ENCODE measurements at regions not wholly inside any gene's neighbourhood (a gene's known extent, or its start where the extent isn't known, plus 50 kb on each side); places are given as distances from the start of the nearest gene placed in this dataset.
"Not testable (repeated sequence)": the region's sequence is repeated elsewhere in the genome, so short reads cannot be mapped to it uniquely, and the experiment has no call there.

DNA sequence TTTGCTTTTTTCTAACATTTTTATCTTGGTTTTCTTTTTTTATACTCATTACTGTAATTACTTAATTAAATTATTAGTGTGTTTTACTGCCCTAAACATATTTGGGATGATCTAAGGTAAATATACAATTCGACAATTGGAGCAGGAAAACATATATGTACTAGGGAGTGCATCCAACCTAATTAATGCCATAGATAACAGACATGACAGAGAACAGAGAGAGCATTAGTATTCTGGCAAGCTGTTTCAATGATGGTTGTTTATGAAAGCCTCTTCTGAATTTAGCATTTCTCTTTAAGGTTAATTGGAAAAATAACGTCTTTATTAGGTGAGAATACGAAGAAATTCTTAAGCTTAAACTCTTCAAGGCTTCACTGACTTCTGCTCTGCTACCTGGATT, 300.1 kb upstream of the PRR16 start:
- Histone ChIP-seq H3K36me3 (no peaks in the 10 kb centered on the region), H3K4me3 (no peak overlapping the region), H3K9me3 (no peaks in the 10 kb centered on the region), H3K27ac (no peak overlapping the region), H3K27me3 (ENCODE audit: low read depth) (no peaks in the 10 kb centered on the region), H3K4me1 (no peaks in the 10 kb centered on the region)
- DNase-seq (no peak), ATAC-seq (no peak)
- TF ChIP-seq CTCF (IDR thresholded peaks at IDR 0.05) = no peak
- intact Hi-C loops (cut with DNase I) = no loop called here

- Histone ChIP-seq H3K27me3 (ENCODE audit: low read depth) (no peaks in the 10 kb centered on the region), H3K4me1 (no peaks in the 10 kb centered on the region), H3K36me3 (no peaks in the 10 kb centered on the region), H3K27ac (no peak overlapping the region), H3K4me3 (no peak overlapping the region), H3K9me3 (no peaks in the 10 kb centered on the region)
- no peak for TF ChIP-seq CTCF (IDR thresholded peaks at IDR 0.05)
- ATAC-seq = no peak
- no peak for DNase-seq
- intact Hi-C loops (cut with DNase I) = no loop called here
These were observed 299.1 kb upstream of the PRR16 start for GRCh38 chr5:120164986-120165385.

DNA sequence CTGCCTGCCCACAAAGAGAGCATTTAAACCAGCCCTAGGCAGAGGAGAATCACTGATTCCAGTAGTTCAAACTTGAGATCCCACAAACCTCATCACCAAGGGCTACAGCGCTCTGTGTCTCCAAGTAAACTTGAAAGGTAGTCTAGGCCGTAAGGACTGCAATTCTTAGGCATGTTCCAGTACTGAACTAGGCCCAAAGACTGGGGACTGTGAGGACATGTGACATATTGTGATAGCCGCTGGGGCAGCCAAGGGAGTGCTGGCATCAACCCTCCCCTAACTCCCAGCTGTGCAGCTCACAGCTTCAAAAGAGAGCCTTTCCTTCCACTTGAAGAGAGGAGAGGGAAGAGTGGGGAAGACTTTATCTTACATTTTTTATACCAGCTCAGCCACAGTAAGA, 291.0 kb upstream of the PRR16 start:
- intact Hi-C loops (cut with DNase I) = no loop called here
- Histone ChIP-seq H3K27ac (no peak overlapping the region), H3K4me1 (no peaks in the 10 kb centered on the region), H3K4me3 (no peak overlapping the region), H3K27me3 (ENCODE audit: low read depth) (no peaks in the 10 kb centered on the region), H3K9me3 (no peaks in the 10 kb centered on the region), H3K36me3 (no peaks in the 10 kb centered on the region)
- no peak for TF ChIP-seq CTCF (IDR thresholded peaks at IDR 0.05)
- no peak for ATAC-seq
- no peak for DNase-seq

- Histone ChIP-seq H3K27ac (no peak overlapping the region), H3K36me3 (no peaks in the 10 kb centered on the region), H3K27me3 (ENCODE audit: low read depth) (no peaks in the 10 kb centered on the region), H3K9me3 (no peaks in the 10 kb centered on the region), H3K4me1 (no peaks in the 10 kb centered on the region), H3K4me3 (no peak overlapping the region)
- no peak for DNase-seq
- intact Hi-C loops (cut with DNase I) = no loop called here
- no peak for TF ChIP-seq CTCF (IDR thresholded peaks at IDR 0.05)
- ATAC-seq = peak in 1 of 2 donors; percentile 9
These were observed 290.0 kb upstream of the PRR16 start for GRCh38 chr5:120174089-120174488.

GRCh38 chr5:120181238-120181637, 282.9 kb upstream of the PRR16 start:
- intact Hi-C loops (cut with DNase I); DNase-seq: not testable (repeated sequence)

GRCh38 chr5:120194650-120195049, 269.4 kb upstream of the PRR16 start:
- DNase-seq; H3K36me3 ChIP-seq; H3K4me3 ChIP-seq; intact Hi-C loops (cut with DNase I); H3K9me3 ChIP-seq; ATAC-seq; H3K27me3 ChIP-seq (ENCODE audit: low read depth); H3K4me1 ChIP-seq; H3K27ac ChIP-seq: not testable (repeated sequence)

More at GRCh38 chr5:120181238-120181637, 282.9 kb upstream of the PRR16 start:
- not testable (repeated sequence) for H3K27ac ChIP-seq; H3K27me3 ChIP-seq (ENCODE audit: low read depth); ATAC-seq; H3K9me3 ChIP-seq; H3K4me1 ChIP-seq; H3K36me3 ChIP-seq; H3K4me3 ChIP-seq

DNA sequence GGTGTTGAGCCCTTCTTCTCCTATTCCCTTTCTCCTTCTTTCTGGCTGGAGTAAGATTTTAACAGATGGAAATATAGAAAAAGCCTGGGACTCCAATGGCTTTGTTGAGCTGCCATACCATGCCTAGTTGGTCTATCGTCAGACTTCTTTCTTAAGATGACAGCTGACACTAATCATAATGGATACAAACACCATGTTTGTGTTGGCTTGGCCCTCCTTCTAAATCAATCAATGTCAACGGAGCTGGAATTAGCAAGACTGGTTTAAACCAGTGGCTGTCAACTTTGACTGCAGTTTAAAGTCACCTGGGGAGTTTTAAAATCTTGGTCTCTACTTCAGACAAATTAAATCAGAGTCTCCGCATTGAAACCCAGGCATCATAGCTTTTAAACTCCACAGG, 264.5 kb upstream of the PRR16 start:
- Histone ChIP-seq H3K9me3 (no peaks in the 10 kb centered on the region), H3K36me3 (no peaks in the 10 kb centered on the region), H3K4me3 (no peak overlapping the region), H3K4me1 (no peaks in the 10 kb centered on the region), H3K27me3 (ENCODE audit: low read depth) (no peaks in the 10 kb centered on the region), H3K27ac (no peak overlapping the region)
- intact Hi-C loops (cut with DNase I) = no loop called here
- ATAC-seq (no peak), DNase-seq (no peak)
- no peak for TF ChIP-seq CTCF (IDR thresholded peaks at IDR 0.05)
